ENCODE measurements at regions not wholly inside any gene's neighbourhood (a gene's known extent, or its start where the extent isn't known, plus 50 kb on each side); places are given as distances from the start of the nearest gene placed in this dataset.

GRCh38 chr7:156527458-156527890 lies 113.1 kb upstream of the RNF32 start:
- BruUV-seq (replicated peaks) = no TSS peak
- Mint-ChIP-seq H3K27ac (ENCODE audit: unreplicated experiment) (no peak overlapping the region), H3K9me3 (ENCODE audit: low read depth, unreplicated experiment) (no peaks in the 10 kb centered on the region), H3K36me3 (ENCODE audit: insufficient read depth, unreplicated experiment) (no peaks in the 10 kb centered on the region), H3K4me3 (ENCODE audit: low read depth, unreplicated experiment) (no peak overlapping the region), H3K4me1 (ENCODE audit: low read depth, unreplicated experiment) (no peaks in the 10 kb centered on the region), H3K27me3 (ENCODE audit: unreplicated experiment) (no peaks in the 10 kb centered on the region)
- intact Hi-C loops (cut with micrococcal nuclease; ENCODE audit: unreplicated experiment) = no loop called here
- TF ChIP-seq CTCF (IDR thresholded peaks at IDR 0.05; ENCODE audit: unreplicated experiment) = no peak
- DNase-seq = peak; percentile 5
- CTCF ChIA-PET = no interaction called here

- intact Hi-C loops (cut with micrococcal nuclease; ENCODE audit: unreplicated experiment) = no loop called here
- Mint-ChIP-seq H3K36me3 (ENCODE audit: insufficient read depth, unreplicated experiment) (no peaks in the 10 kb centered on the region), H3K4me1 (ENCODE audit: low read depth, unreplicated experiment) (no peaks in the 10 kb centered on the region), H3K9me3 (ENCODE audit: low read depth, unreplicated experiment) (no peaks in the 10 kb centered on the region), H3K4me3 (ENCODE audit: low read depth, unreplicated experiment) (no peak overlapping the region), H3K27me3 (ENCODE audit: unreplicated experiment) (peaks cover 15% of the 10 kb centered on the region), H3K27ac (ENCODE audit: unreplicated experiment) (no peak overlapping the region)
- CTCF ChIA-PET = no interaction called here
- DNase-seq = no peak
- BruUV-seq (replicated peaks) = no TSS peak
- no peak for TF ChIP-seq CTCF (IDR thresholded peaks at IDR 0.05; ENCODE audit: unreplicated experiment)
These were observed 115.6 kb upstream of the RNF32 start for GRCh38 chr7:156524818-156525597.

- no peaks in the 10 kb centered on the region for H3K4me1 Mint-ChIP-seq (ENCODE audit: low read depth, unreplicated experiment)
- no peaks in the 10 kb centered on the region for H3K9me3 Mint-ChIP-seq (ENCODE audit: low read depth, unreplicated experiment)
- peaks cover 26% of the 10 kb centered on the region for H3K27me3 Mint-ChIP-seq (ENCODE audit: unreplicated experiment)
- no peak overlapping the region for H3K4me3 Mint-ChIP-seq (ENCODE audit: low read depth, unreplicated experiment)
- no peak for DNase-seq
- BruUV-seq (replicated peaks) = no TSS peak
- intact Hi-C loops (cut with micrococcal nuclease; ENCODE audit: unreplicated experiment) = no loop called here
- no peak for TF ChIP-seq CTCF (IDR thresholded peaks at IDR 0.05; ENCODE audit: unreplicated experiment)
- no peak overlapping the region for H3K27ac Mint-ChIP-seq (ENCODE audit: unreplicated experiment)
- CTCF ChIA-PET = no interaction called here
- H3K36me3 Mint-ChIP-seq (ENCODE audit: insufficient read depth, unreplicated experiment) = no peaks in the 10 kb centered on the region
These were observed 117.0 kb upstream of the RNF32 start for GRCh38 chr7:156523447-156524048.

- Mint-ChIP-seq H3K27me3 (ENCODE audit: unreplicated experiment) (peaks cover 32% of the 10 kb centered on the region), H3K36me3 (ENCODE audit: insufficient read depth, unreplicated experiment) (no peaks in the 10 kb centered on the region), H3K4me1 (ENCODE audit: low read depth, unreplicated experiment) (no peaks in the 10 kb centered on the region), H3K4me3 (ENCODE audit: low read depth, unreplicated experiment) (no peak overlapping the region), H3K27ac (ENCODE audit: unreplicated experiment) (no peak overlapping the region), H3K9me3 (ENCODE audit: low read depth, unreplicated experiment) (no peaks in the 10 kb centered on the region)
- TF ChIP-seq CTCF (IDR thresholded peaks at IDR 0.05; ENCODE audit: unreplicated experiment) = no peak
- BruUV-seq (replicated peaks) = no TSS peak
- CTCF ChIA-PET = no interaction called here
- intact Hi-C loops (cut with micrococcal nuclease; ENCODE audit: unreplicated experiment) = no loop called here
- no peak for DNase-seq
These were observed 117.8 kb upstream of the RNF32 start for GRCh38 chr7:156522801-156523200.
